GM12891 (cell line): ENCODE measurements at regions not wholly inside any gene's neighbourhood (a gene's known extent, or its start where the extent isn't known, plus 50 kb on each side); places are given as distances from the start of the nearest gene placed in this dataset.

ENCODE experiments used
- POLR2A ChIP-seq: IDR thresholded peaks from 2 replicates; pipeline ENCODE4 v1.6.1; 2011; ENCODE audit warnings: low read depth, low read length, control low read depth
- POLR2AphosphoS5 ChIP-seq: IDR thresholded peaks from 2 replicates; pipeline ENCODE4 v1.6.1; 2011; ENCODE audit warnings: low read depth, low read length, control low read depth
- TAF1 ChIP-seq: IDR thresholded peaks from 2 replicates; pipeline ENCODE4 v1.6.1; 2011; ENCODE audit warnings: low read depth, low read length, control low read depth

- TF ChIP-seq POLR2A: no peak
- TF ChIP-seq POLR2AphosphoS5: no peak
- TF ChIP-seq TAF1: no peak
Observed at GRCh38 chr2:106282462-106283170, 88.5 kb upstream of the UXS1 start.
